Spleen (tissue), 7 donors: ENCODE measurements at regions not wholly inside any gene's neighbourhood (a gene's known extent, or its start where the extent isn't known, plus 50 kb on each side); places are given as distances from the start of the nearest gene placed in this dataset.

Experiments
- POLR2A ChIP-seq, 3 donors: fragments of 450-650 bp; IDR thresholded peaks; one replicate each; pipeline ENCODE4 v1.5.1; 2017; ENCODE audit warnings: antibody characterized with exemption in 3 of 3, mild to moderate bottlenecking in 1 of 3
- POLR2AphosphoS5 ChIP-seq, 3 donors: sonication (generic); formaldehyde crosslinking; IDR thresholded peaks; one replicate each; pipeline ENCODE4 v1.5.1; 2017; ENCODE audit warnings: antibody characterized with exemption in 3 of 3
- TF ChIP-seq, protein P1 (sequence below), 11 experiments: fragments of 200-600 bp in 7 of 11; fragments of 450-650 bp in 4 of 11; sonication (generic) in 4 of 11; IDR thresholded peaks in 8 of 11; conservative IDR thresholded peaks in 3 of 11; 1 replicate in 7 of 11; 2 replicates in 4 of 11; pipeline versions ENCODE4 v1.4.0 to v1.8.0; 2016 to 2021; ENCODE audit warnings: antibody characterized with exemption in 11 of 11, inconsistent platforms in 4 of 11, mild to moderate bottlenecking in 1 of 11
- donor health status: DM: no; HTN: no; CAD: no; lungs with moderate emphysema.
- donor health status: DM: no; HTN: no; CAD: no.
- donor health status: DM: no; HTN: no; CAD: no.

DNA sequence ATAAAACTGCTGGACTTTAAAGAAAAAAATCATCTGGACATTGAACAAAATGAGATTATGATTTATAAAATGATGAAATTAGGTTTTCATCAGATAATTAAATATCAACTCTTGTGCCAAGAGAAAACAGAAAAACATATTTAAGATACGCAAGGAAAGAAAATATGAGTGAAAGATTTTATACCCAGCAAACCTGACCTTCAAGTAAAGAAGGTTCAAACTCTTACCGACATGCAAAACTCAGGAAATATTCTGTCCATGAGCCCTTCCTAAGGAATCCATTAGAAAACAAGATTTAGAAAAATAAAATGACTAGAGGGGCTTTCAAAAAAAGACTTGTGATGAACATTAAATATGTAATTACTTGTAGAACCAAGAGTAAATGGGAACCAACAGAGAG, 257.2 kb upstream of the ARID1B start:
- TF ChIP-seq, protein P1, sequence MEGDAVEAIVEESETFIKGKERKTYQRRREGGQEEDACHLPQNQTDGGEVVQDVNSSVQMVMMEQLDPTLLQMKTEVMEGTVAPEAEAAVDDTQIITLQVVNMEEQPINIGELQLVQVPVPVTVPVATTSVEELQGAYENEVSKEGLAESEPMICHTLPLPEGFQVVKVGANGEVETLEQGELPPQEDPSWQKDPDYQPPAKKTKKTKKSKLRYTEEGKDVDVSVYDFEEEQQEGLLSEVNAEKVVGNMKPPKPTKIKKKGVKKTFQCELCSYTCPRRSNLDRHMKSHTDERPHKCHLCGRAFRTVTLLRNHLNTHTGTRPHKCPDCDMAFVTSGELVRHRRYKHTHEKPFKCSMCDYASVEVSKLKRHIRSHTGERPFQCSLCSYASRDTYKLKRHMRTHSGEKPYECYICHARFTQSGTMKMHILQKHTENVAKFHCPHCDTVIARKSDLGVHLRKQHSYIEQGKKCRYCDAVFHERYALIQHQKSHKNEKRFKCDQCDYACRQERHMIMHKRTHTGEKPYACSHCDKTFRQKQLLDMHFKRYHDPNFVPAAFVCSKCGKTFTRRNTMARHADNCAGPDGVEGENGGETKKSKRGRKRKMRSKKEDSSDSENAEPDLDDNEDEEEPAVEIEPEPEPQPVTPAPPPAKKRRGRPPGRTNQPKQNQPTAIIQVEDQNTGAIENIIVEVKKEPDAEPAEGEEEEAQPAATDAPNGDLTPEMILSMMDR (IDR thresholded peaks at IDR 0.05 in 8 of 11, conservative IDR thresholded peaks at IDR 0.05 in 3 of 11) = no peak
- TF ChIP-seq POLR2AphosphoS5 (IDR thresholded peaks at IDR 0.05) (no peak), POLR2A (IDR thresholded peaks at IDR 0.05) (no peak)
